ENCODE measurements at regions not wholly inside any gene's neighbourhood (a gene's known extent, or its start where the extent isn't known, plus 50 kb on each side); places are given as distances from the start of the nearest gene placed in this dataset.

DNA sequence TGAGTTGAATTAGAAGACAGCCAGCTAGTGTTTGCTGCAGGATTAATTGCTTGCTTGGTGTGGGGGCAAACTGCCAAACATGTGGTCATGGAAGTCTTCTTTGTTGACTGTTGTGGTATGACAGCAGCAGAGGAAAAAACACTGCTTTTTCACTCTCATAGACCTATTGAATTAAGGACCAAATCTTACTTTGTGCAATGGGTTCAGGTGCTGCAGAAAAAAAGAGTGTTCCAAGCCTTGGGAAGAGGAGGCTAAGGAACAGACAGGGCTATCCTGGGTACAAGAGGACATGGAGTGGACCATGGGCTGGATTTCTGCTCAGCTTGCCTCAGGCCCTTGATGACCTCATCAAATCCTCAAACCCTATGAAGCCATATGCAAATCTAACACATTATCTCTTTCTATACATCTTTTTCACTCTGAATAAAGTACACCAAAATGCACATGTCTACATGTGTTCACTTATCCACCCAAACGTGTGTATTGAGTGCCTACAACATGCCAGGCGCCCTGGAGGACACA is 61.5 kb downstream of the SIPA1L2 start:
- TF ChIP-seq, protein P1, sequence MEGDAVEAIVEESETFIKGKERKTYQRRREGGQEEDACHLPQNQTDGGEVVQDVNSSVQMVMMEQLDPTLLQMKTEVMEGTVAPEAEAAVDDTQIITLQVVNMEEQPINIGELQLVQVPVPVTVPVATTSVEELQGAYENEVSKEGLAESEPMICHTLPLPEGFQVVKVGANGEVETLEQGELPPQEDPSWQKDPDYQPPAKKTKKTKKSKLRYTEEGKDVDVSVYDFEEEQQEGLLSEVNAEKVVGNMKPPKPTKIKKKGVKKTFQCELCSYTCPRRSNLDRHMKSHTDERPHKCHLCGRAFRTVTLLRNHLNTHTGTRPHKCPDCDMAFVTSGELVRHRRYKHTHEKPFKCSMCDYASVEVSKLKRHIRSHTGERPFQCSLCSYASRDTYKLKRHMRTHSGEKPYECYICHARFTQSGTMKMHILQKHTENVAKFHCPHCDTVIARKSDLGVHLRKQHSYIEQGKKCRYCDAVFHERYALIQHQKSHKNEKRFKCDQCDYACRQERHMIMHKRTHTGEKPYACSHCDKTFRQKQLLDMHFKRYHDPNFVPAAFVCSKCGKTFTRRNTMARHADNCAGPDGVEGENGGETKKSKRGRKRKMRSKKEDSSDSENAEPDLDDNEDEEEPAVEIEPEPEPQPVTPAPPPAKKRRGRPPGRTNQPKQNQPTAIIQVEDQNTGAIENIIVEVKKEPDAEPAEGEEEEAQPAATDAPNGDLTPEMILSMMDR (IDR thresholded peaks at IDR 0.05): no peak
- TF ChIP-seq, protein P2, sequence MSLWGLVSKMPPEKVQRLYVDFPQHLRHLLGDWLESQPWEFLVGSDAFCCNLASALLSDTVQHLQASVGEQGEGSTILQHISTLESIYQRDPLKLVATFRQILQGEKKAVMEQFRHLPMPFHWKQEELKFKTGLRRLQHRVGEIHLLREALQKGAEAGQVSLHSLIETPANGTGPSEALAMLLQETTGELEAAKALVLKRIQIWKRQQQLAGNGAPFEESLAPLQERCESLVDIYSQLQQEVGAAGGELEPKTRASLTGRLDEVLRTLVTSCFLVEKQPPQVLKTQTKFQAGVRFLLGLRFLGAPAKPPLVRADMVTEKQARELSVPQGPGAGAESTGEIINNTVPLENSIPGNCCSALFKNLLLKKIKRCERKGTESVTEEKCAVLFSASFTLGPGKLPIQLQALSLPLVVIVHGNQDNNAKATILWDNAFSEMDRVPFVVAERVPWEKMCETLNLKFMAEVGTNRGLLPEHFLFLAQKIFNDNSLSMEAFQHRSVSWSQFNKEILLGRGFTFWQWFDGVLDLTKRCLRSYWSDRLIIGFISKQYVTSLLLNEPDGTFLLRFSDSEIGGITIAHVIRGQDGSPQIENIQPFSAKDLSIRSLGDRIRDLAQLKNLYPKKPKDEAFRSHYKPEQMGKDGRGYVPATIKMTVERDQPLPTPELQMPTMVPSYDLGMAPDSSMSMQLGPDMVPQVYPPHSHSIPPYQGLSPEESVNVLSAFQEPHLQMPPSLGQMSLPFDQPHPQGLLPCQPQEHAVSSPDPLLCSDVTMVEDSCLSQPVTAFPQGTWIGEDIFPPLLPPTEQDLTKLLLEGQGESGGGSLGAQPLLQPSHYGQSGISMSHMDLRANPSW (CRISPR knock-in tag; conservative IDR thresholded peaks at IDR 0.05; ENCODE audit: low read depth): no peak
- TF ChIP-seq, protein P3, sequence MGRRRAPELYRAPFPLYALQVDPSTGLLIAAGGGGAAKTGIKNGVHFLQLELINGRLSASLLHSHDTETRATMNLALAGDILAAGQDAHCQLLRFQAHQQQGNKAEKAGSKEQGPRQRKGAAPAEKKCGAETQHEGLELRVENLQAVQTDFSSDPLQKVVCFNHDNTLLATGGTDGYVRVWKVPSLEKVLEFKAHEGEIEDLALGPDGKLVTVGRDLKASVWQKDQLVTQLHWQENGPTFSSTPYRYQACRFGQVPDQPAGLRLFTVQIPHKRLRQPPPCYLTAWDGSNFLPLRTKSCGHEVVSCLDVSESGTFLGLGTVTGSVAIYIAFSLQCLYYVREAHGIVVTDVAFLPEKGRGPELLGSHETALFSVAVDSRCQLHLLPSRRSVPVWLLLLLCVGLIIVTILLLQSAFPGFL (CRISPR knock-in tag; IDR thresholded peaks at IDR 0.05; ENCODE audit: borderline replicate concordance): no peak
- TF ChIP-seq, protein P4, sequence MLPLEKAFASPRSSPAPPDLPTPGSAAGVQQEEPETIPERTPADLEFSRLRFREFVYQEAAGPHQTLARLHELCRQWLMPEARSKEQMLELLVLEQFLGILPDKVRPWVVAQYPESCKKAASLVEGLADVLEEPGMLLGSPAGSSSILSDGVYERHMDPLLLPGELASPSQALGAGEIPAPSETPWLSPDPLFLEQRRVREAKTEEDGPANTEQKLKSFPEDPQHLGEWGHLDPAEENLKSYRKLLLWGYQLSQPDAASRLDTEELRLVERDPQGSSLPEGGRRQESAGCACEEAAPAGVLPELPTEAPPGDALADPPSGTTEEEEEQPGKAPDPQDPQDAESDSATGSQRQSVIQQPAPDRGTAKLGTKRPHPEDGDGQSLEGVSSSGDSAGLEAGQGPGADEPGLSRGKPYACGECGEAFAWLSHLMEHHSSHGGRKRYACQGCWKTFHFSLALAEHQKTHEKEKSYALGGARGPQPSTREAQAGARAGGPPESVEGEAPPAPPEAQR (CRISPR knock-in tag; IDR thresholded peaks at IDR 0.05): no peak
- TF ChIP-seq ZNF232 (CRISPR knock-in tag; IDR thresholded peaks at IDR 0.05): no peak
- TF ChIP-seq, protein P5, sequence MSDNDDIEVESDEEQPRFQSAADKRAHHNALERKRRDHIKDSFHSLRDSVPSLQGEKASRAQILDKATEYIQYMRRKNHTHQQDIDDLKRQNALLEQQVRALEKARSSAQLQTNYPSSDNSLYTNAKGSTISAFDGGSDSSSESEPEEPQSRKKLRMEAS (CRISPR knock-in tag; IDR thresholded peaks at IDR 0.05): no peak
- no peak for TF ChIP-seq ZNF416 (CRISPR knock-in tag; IDR thresholded peaks at IDR 0.05)
- TF ChIP-seq ZNF263 (CRISPR knock-in tag; IDR thresholded peaks at IDR 0.05; ENCODE audit: low read depth): no peak
- TF ChIP-seq, protein P6, sequence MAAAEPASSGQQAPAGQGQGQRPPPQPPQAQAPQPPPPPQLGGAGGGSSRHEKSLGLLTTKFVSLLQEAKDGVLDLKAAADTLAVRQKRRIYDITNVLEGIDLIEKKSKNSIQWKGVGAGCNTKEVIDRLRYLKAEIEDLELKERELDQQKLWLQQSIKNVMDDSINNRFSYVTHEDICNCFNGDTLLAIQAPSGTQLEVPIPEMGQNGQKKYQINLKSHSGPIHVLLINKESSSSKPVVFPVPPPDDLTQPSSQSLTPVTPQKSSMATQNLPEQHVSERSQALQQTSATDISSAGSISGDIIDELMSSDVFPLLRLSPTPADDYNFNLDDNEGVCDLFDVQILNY (CRISPR knock-in tag; IDR thresholded peaks at IDR 0.05): no peak
- no peak for TF ChIP-seq ZNF317 (CRISPR knock-in tag; IDR thresholded peaks at IDR 0.05; ENCODE audit: borderline replicate concordance, low read depth)
- no peak for TF ChIP-seq NR2C2 (CRISPR knock-in tag; IDR thresholded peaks at IDR 0.05)
- TF ChIP-seq, protein P7, sequence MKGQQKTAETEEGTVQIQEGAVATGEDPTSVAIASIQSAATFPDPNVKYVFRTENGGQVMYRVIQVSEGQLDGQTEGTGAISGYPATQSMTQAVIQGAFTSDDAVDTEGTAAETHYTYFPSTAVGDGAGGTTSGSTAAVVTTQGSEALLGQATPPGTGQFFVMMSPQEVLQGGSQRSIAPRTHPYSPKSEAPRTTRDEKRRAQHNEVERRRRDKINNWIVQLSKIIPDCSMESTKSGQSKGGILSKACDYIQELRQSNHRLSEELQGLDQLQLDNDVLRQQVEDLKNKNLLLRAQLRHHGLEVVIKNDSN (CRISPR knock-in tag; IDR thresholded peaks at IDR 0.05): no peak
- TF ChIP-seq ESRRA (CRISPR knock-in tag; IDR thresholded peaks at IDR 0.05; ENCODE audit: borderline replicate concordance): no peak
